ENCODE measurements at regions not wholly inside any gene's neighbourhood (a gene's known extent, or its start where the extent isn't known, plus 50 kb on each side); places are given as distances from the start of the nearest gene placed in this dataset.

DNA sequence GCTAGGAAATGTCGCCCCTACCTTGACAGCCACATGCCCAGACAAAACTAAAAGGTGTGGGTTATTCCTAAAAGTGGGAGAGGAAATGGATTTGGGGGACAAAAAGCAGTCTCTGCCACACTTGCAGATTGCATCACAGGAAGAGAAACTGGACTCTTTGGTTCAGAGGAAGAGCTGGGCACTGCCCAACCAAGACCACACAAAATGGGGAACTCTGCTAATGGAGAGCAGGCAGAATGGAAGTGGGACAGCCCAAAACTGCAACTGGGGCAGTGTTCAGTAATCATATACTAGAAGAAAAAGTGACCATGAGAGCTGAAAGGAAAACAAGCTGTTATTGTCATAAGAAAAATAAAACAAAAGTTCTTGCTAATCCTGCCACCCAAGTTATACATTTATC lies 138.9 kb upstream of the FRMD4B start:
- TF ChIP-seq POLR2A (IDR thresholded peaks at IDR 0.05; ENCODE audit: low read depth, low read length) (no peak), POLR2AphosphoS5 (IDR thresholded peaks at IDR 0.05; ENCODE audit: low read depth, low read length) (no peak)

All from GM12892 (cell line).